Hematopoietic multipotent progenitor cell treated with erythropoietin and hydrocortisone succinate and interleukin-3 and kit ligand, for 6 days (in vitro differentiated cells): ENCODE measurements at regions not wholly inside any gene's neighbourhood (a gene's known extent, or its start where the extent isn't known, plus 50 kb on each side); places are given as distances from the start of the nearest gene placed in this dataset.

Experiments used
- DNase-seq: peaks from one replicate; pipeline ENCODE4 v3.0.0-alpha.2; 2015

GRCh38 chr16:5379954-5380353 lies 282.4 kb upstream of the EEF2KMT start:
- DNase-seq: no peak

DNA sequence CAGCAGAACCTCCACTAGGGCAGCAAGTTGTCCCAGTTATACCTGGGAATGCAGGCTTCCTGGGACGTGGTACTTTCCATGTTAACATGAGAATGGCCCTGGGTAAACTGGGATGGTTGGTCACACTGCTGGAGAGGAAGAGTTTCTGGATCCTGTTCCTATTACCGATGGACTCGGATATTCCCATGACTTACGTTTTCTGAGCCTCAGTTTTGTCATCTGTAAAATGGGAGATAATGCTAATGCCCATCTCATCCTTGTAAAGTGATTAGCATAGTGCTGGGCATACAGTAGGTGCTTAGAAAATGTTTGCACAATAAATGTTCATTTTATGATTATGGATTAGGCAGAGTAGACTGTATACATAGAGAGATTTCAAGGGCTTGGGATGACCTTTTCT lies 280.9 kb upstream of the EEF2KMT start:
- no peak for DNase-seq

GRCh38 chr16:5377280-5377898 lies 279.8 kb upstream of the EEF2KMT start:
- DNase-seq: no peak

DNA sequence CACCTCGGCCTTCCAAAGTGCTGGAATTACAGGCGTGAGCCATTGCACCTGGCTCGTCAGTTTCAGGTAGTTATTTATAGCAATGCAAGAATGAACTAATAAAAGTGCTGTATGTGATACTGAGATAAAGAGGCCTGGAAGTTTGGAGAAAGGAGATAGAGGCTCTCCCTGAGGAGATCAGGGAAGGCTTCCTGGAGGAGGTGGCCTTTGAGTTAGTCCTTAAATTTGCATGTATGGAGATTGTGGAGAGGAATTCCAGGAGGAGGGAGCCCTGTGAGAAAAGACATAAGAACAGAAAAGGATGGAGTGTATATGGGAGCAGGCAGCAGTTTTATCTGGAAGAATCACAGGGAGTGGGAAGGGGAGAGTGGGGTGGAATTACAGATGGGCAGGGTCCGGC lies 276.6 kb upstream of the EEF2KMT start:
- DNase-seq: no peak

DNA sequence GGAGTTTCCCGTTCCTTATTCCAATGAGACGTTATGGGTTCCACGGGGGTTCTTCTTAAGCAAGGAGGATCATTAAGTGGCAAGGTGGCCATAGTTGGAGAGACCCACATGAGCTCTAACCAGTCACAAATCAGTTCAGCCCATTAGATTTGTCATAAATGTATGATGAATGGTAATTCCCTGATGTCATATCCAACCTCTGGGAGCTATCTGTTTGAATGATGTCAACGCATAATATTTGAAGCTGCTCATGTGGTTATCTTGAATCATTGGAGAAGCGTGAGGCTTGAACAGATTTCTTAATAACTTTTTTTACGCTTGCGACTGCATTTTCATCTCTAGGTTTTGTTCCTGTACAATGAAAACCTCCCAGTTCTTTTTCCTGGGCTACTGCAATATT lies 270.4 kb upstream of the EEF2KMT start:
- DNase-seq: no peak

DNA sequence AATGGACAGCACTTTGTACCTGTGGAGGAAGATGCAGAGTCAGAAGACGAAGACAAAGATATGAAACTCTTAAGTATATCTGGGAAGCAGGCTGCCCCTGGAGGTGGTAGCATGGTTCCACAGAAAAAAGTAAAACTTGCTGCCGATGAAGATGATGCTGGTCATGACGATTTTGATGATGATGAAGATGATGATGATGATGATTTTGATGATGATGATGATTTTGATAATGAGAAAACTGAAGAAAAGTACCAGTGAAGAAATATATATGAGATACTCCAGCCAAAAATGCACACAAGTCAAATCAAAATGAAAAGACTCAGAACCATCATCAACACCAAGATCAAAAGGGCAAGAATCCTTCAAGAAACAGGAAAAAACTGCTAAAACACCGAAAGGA lies 268.5 kb upstream of the EEF2KMT start:
- no peak for DNase-seq

- DNase-seq: no peak
These were observed 266.6 kb upstream of the EEF2KMT start for GRCh38 chr16:5364186-5364585.

DNA sequence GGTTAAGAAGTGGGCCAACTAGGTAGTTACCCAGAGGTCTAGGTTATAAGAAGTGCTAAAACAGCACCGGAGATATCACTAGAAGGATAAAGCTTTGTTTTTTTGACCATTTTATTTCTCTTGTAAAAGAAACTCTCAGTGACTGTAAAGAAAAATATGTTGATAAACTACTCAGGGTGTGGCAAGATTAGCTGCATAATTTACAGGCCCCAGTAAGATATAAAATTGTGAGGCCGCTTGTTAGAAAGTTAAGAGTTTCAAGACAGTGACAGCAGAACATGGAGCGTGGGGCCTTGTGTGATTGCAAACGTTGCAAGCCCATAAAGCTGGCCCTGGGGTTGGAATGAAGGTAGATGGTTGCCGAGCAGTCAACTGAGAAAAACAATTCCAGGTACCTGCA lies 263.7 kb upstream of the EEF2KMT start:
- no peak for DNase-seq

DNA sequence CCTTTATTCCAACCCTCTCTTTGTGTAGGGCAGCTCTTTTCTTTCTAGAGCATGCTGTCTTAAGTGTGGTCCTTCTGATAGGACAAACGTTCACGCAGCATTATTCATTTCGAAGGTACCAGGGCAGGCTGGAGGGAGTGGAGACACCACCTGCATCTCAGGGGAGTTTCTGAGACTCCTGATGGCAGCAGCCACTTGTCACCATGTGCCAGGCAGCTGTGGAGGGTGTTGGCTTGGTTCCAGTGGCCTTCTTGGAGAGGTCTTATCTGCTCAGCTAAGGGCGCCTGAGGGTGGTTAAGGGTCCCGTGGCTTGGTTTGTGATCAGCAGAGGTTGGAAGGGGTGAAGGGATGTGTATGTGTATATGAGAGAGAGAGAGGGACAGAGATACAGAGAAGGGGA lies 257.1 kb upstream of the EEF2KMT start:
- DNase-seq: no peak

- DNase-seq: no peak
These were observed 252.3 kb upstream of the EEF2KMT start for GRCh38 chr16:5349670-5350517.

- no peak for DNase-seq
These were observed 251.5 kb upstream of the EEF2KMT start for GRCh38 chr16:5349101-5349500.

- no peak for DNase-seq
These were observed 250.0 kb upstream of the EEF2KMT start for GRCh38 chr16:5347561-5347960.

DNA sequence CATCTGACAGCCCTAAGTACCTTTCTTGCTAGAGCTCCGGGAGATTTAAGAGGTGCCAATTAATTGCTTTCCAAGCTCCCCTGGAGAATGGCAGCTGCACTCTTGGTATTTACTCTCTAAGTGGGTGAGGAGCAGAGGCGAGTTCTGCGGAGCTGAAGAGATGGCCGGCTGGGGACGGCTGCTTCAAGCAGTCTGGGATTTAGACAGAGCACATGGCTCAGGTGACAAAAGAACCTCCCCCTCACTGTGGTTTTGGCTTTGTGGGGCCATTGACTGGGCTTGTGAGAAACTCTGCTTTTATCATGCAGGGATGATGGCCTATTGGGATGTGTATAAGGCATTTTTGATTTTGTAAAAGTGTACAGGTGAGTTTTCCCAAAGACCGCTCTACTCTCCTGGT lies 239.3 kb upstream of the EEF2KMT start:
- DNase-seq: no peak

DNA sequence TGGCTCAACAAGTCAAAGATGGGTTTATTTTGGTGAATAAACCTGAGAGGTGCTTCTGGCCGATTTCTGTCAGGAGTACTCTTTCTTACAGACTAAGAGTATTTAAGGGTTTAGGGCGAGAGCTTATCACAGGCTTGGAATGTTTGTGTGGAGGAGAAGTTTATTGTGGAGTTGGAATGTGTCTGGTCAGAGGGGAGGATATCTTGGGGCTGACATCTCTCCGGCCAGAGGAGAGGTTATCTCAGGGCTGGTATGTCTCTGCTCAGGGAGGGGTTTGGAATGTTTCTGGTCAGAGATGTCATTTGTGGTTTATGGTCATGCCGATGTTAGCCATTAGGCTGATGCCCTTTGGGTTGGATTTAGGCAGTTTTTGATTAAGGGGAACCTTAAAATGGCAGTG lies 236.4 kb upstream of the EEF2KMT start:
- no peak for DNase-seq

GRCh38 chr16:5333126-5333525 lies 235.5 kb upstream of the EEF2KMT start:
- DNase-seq: no peak

DNA sequence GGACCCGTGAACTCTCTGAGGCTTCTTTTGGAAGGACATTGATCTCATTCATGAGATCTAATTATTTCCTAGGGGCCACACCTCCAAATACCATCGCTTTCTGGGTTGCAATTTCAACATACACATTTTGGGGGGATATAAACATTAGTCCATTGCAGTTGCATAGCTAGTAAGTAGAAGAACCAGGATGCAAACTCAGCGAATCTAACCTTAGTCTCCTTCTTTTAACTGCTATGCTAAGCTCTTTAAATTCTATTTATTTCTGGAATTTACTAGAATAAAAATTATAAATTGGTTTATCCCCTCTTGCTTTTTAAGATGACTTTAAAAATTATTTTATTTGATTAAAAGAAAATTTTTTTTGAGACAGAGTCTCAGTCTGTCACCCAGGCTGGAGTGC lies 232.5 kb upstream of the EEF2KMT start:
- no peak for DNase-seq

- DNase-seq: no peak
These were observed 231.0 kb upstream of the EEF2KMT start for GRCh38 chr16:5328546-5328945.

DNA sequence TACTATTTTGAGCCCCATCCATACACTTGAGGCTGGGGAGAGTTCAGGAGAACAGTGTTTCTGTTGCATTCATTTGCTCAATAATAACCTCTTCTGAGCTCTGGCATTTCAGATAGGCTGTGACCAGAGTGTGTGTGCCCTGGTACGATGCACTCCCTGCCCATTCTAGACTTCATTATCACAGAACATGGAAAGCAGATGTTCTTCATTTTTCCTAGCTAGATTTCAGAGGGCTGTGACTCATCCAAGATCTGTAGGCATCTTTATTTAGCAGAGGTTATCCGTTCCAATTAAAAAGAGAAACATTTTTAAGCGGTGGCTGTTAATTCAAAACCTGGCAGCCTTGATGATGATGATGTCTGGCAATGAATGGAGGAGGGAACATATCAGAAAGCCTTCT lies 228.8 kb upstream of the EEF2KMT start:
- DNase-seq: no peak

DNA sequence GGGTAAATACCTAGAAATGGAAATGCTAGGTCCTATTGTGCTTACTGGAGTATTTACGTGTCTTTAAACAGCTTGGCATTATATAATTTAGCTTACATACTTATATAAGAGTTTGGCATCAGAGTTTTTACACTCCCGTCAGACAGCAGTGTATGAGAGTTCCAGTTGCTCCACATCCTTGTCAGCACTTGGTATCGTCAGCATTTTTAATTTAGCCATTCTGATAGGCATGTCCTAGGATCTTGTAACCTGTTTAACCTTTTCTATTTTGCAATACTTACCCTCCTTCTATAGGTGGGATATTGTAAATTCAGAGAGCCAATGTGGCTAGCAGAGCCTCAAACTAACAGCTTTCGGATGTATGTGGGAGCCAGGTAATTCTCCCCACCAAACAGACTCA lies 228.3 kb upstream of the EEF2KMT start:
- no peak for DNase-seq

DNA sequence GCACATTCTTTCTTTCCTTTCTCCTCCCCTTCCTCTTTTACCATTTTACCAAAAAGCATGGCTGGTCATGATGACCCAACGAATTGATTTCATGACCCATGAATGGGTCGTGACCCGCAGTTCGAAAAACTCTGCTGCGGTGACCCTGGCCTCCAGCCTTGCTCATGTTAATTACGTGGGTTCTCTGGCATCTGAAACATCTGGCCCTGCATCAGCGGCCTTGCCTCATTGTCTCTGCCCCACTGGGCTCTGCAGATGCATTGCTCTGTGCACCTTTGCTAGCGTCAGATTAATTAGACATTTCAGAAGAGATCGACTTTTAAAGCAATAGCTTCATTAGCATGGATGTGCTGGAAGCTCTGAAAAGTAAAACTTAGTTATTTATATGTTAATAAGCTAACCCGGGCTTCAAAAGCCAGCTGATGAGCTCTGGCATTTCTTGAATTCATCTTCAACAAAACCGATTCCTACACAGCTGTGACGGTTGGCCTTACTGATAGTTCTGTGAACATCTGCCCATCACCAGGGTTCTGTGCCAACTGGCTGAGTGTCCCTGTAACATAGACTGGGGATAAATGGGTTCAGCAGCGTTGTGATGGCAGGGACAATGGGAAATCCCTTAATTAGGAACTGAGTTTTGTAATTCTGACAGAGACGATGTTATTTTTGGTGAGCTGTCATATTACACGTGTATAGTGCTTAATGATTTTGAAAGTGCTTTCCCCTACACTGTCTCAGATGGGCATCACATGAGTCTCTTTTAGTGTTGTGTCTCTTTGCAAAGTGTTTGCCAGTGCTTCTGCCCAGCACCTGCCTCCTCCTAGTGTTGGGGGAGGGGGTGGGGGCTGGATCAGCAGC lies 225.9 kb upstream of the EEF2KMT start:
- no peak for DNase-seq

- DNase-seq: no peak
These were observed 224.3 kb upstream of the EEF2KMT start for GRCh38 chr16:5321930-5322329.

DNA sequence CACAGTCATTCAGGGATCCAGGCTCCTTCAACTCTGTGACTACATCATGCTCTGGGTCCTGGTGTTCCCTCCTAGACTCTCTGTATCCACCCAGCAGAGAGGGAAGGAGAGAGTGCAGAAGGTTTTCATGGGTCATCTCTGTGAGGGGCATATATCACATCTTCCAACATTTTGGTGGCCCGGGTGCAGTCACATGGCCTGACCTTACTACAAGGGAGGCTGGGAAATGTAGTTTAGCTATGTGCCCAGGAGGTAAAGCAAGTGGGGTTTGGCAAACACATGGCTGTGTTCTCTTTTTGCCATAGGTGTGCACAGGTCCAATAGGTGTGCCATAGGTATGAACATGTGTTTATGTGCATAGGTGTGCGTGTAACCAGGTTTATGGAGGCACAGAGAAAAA lies 222.2 kb upstream of the EEF2KMT start:
- no peak for DNase-seq

DNA sequence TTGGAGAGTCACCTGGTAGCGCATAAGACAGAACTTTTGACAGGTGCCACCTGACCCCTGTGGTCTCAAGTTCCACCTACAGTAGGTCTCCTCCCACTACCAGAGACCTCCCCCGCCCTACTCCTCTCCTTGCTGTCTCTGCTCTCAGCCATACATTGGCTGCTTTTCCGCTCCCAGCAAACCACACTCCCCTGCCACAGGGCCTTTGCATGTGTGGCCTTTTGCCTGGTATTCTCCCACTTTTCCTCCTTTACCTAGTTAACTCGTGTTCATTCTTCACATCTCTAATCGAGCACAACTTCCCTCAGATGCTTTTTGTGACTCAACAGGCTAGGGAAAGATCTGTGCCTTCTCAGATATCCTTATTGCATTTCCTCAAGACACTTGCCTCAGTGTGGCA lies 218.3 kb upstream of the EEF2KMT start:
- DNase-seq: no peak

GRCh38 chr16:5314377-5314776 lies 216.8 kb upstream of the EEF2KMT start:
- DNase-seq: no peak
